Body of pancreas (tissue), 4 donors: ENCODE measurements at regions not wholly inside any gene's neighbourhood (a gene's known extent, or its start where the extent isn't known, plus 50 kb on each side); places are given as distances from the start of the nearest gene placed in this dataset.

Experiments
- CTCF ChIP-seq, 7 experiments: fragments of 450-650 bp in 4 of 7; fragments of 200-600 bp in 3 of 7; sonication (generic) in 3 of 7; IDR thresholded peaks; one replicate each; pipeline ENCODE4 v1.5.1; 2016 to 2019; ENCODE audit warnings: antibody characterized with exemption in 7 of 7
- POLR2A ChIP-seq, 3 donors: fragments of 450-650 bp; IDR thresholded peaks; one replicate each; pipeline ENCODE4 v1.6.1; 2016; ENCODE audit warnings: antibody characterized with exemption in 3 of 3, mild to moderate bottlenecking in 2 of 3

- TF ChIP-seq CTCF (IDR thresholded peaks at IDR 0.05): no peak
- TF ChIP-seq POLR2A (IDR thresholded peaks at IDR 0.05): no peak
Observed at GRCh38 chr7:84612981-84613681, 418.5 kb upstream of the SEMA3A start.
